DND-41 (cell line): ENCODE measurements at regions not wholly inside any gene's neighbourhood (a gene's known extent, or its start where the extent isn't known, plus 50 kb on each side); places are given as distances from the start of the nearest gene placed in this dataset.
"Not testable (repeated sequence)": the region's sequence is repeated elsewhere in the genome, so short reads cannot be mapped to it uniquely, and the experiment has no call there.

ENCODE experiments used
- ATAC-seq: fragments of 200-7000 bp; cut with Tn5 transposase; 3 replicates; pipeline ENCODE4 v1.9.1; 2021; ENCODE audit warnings: low read depth; ENCODE audit not compliant: insufficient read depth
- DNase-seq: peaks from one replicate; pipeline ENCODE4 v3.0.0-alpha.2; 2020
- H2AFZ ChIP-seq: 2 replicates; pipeline ENCODE4 v1.6.0; 2012; ENCODE audit warnings: low read depth, low read length
- H3K27ac ChIP-seq: 2 replicates; pipeline ENCODE4 v1.5.1; 2012; ENCODE audit warnings: low read length, inconsistent platforms
- H3K27me3 ChIP-seq: fragments of 200-600 bp; sonication (generic); 2 replicates; pipeline ENCODE4 v1.6.0; 2012; ENCODE audit warnings: low read length, mild to moderate bottlenecking, inconsistent platforms; ENCODE audit not compliant: insufficient read depth, poor library complexity
- H3K36me3 ChIP-seq: 2 replicates; pipeline ENCODE4 v1.5.1; 2012; ENCODE audit warnings: low read length, inconsistent platforms; ENCODE audit not compliant: insufficient read depth
- H3K4me1 ChIP-seq: 2 replicates; pipeline ENCODE4 v1.5.1; 2012; ENCODE audit warnings: mild to moderate bottlenecking, low read length; ENCODE audit not compliant: insufficient read depth
- H3K4me2 ChIP-seq: 2 replicates; pipeline ENCODE4 v1.6.0; 2012; ENCODE audit warnings: mild to moderate bottlenecking, moderate library complexity, low read length, inconsistent platforms; ENCODE audit not compliant: insufficient read depth
- H3K4me3 ChIP-seq, 2 experiments: fragments of 200-600 bp in 1 of 2; shearing (Covaris generic) in 1 of 2; 2 replicates each; pipeline ENCODE4 v1.5.1; 2012 to 2016; ENCODE audit warnings: inconsistent platforms in 2 of 2, low read length in 2 of 2, mild to moderate bottlenecking in 2 of 2, low read depth in 1 of 2, moderate library complexity in 1 of 2
- H3K79me2 ChIP-seq: 2 replicates; pipeline ENCODE4 v1.6.0; 2012; ENCODE audit warnings: low read length, inconsistent platforms; ENCODE audit not compliant: insufficient read depth
- H3K9ac ChIP-seq: 2 replicates; pipeline ENCODE4 v1.6.0; 2012; ENCODE audit warnings: low read depth, mild to moderate bottlenecking, inconsistent platforms, low read length, moderate library complexity
- H3K9me3 ChIP-seq: 2 replicates; pipeline ENCODE4 v1.5.1; 2012; ENCODE audit warnings: low read length, moderate library complexity, mild to moderate bottlenecking, inconsistent platforms; ENCODE audit not compliant: insufficient read depth, severe bottlenecking
- H4K20me1 ChIP-seq: 2 replicates; pipeline ENCODE4 v1.6.0; 2012; ENCODE audit warnings: low read length; ENCODE audit not compliant: insufficient read depth
- CTCF ChIP-seq: IDR thresholded peaks from 2 replicates; pipeline ENCODE4 v1.5.1; 2012; ENCODE audit warnings: borderline replicate concordance, low read length, moderate library complexity, mild to moderate bottlenecking; ENCODE audit not compliant: poor library complexity, severe bottlenecking; ENCODE audit errors: extremely low read depth
- EZH2 ChIP-seq: IDR thresholded peaks from 3 replicates; pipeline ENCODE4 v1.6.1; 2012; ENCODE audit warnings: borderline replicate concordance, low read depth, mild to moderate bottlenecking, moderate library complexity, low read length, inconsistent platforms; ENCODE audit not compliant: severe bottlenecking

GRCh38 chr12:114090211-114090610 is 124.1 kb upstream of the RBM19 start:
- Histone ChIP-seq H3K4me1 (no peaks in the 10 kb centered on the region), H3K9me3 (no peaks in the 10 kb centered on the region), H4K20me1 (no peaks in the 10 kb centered on the region), H3K79me2 (no peaks in the 10 kb centered on the region), H3K27ac (no peak overlapping the region), H2AFZ (no peak overlapping the region), H3K4me2 (no peak overlapping the region), H3K36me3 (no peaks in the 10 kb centered on the region), H3K9ac (no peak overlapping the region), H3K4me3 (no peak overlapping the region), H3K27me3 (peaks cover 2% of the 10 kb centered on the region)
- ATAC-seq (no peak), DNase-seq (no peak)
- TF ChIP-seq EZH2 (no peak), CTCF (no peak)

- Histone ChIP-seq H3K4me1 (no peaks in the 10 kb centered on the region), H4K20me1 (no peaks in the 10 kb centered on the region), H3K4me2 (no peak overlapping the region), H3K9me3 (no peaks in the 10 kb centered on the region), H3K9ac (no peak overlapping the region), H3K4me3 (no peak overlapping the region), H3K36me3 (no peaks in the 10 kb centered on the region), H3K27me3 (peaks cover 9% of the 10 kb centered on the region), H2AFZ (no peak overlapping the region), H3K79me2 (no peaks in the 10 kb centered on the region), H3K27ac (no peak overlapping the region)
- ATAC-seq (no peak), DNase-seq (no peak)
- TF ChIP-seq EZH2 (no peak), CTCF (no peak)
Observed at GRCh38 chr12:114073076-114073475, 107.0 kb upstream of the RBM19 start.

- no peak for TF ChIP-seq EZH2
- TF ChIP-seq CTCF = no peak
Observed at GRCh38 chr12:114069507-114069906, 103.4 kb upstream of the RBM19 start.

GRCh38 chr12:114064497-114064896 is 98.4 kb upstream of the RBM19 start:
- Histone ChIP-seq H4K20me1 (no peaks in the 10 kb centered on the region), H3K79me2 (no peaks in the 10 kb centered on the region), H3K27me3 (peaks cover 4% of the 10 kb centered on the region), H3K27ac (no peak overlapping the region), H3K4me2 (no peak overlapping the region), H3K9ac (no peak overlapping the region), H3K9me3 (peaks cover 2% of the 10 kb centered on the region), H2AFZ (no peak overlapping the region), H3K36me3 (no peaks in the 10 kb centered on the region), H3K4me3 (no peak overlapping the region), H3K4me1 (no peaks in the 10 kb centered on the region)
- TF ChIP-seq EZH2 = no peak
- TF ChIP-seq CTCF = no peak
- DNase-seq (no peak), ATAC-seq (no peak)

More at GRCh38 chr12:114069507-114069906, 103.4 kb upstream of the RBM19 start:
- ATAC-seq (no peak), DNase-seq (no peak)
- no peak overlapping the region for H3K4me3 ChIP-seq
- H2AFZ ChIP-seq = no peak overlapping the region
- H3K27ac ChIP-seq = no peak overlapping the region
- H4K20me1 ChIP-seq = no peaks in the 10 kb centered on the region
- H3K9me3 ChIP-seq = peaks cover 2% of the 10 kb centered on the region
- no peaks in the 10 kb centered on the region for H3K79me2 ChIP-seq
- no peak overlapping the region for H3K4me2 ChIP-seq
- H3K27me3 ChIP-seq = peaks cover 4% of the 10 kb centered on the region
- no peak overlapping the region for H3K9ac ChIP-seq
- H3K4me1 ChIP-seq = no peaks in the 10 kb centered on the region
- H3K36me3 ChIP-seq = no peaks in the 10 kb centered on the region

- not testable (repeated sequence) for H3K9ac ChIP-seq, H4K20me1 ChIP-seq, H3K4me3 ChIP-seq, H3K79me2 ChIP-seq, H2AFZ ChIP-seq, H3K9me3 ChIP-seq, H3K27ac ChIP-seq, H3K4me2 ChIP-seq, H3K36me3 ChIP-seq, H3K4me1 ChIP-seq, DNase-seq, ATAC-seq, H3K27me3 ChIP-seq
Observed at GRCh38 chr12:114064034-114064433, 97.9 kb upstream of the RBM19 start.
